ENCODE measurements at regions not wholly inside any gene's neighbourhood (a gene's known extent, or its start where the extent isn't known, plus 50 kb on each side); places are given as distances from the start of the nearest gene placed in this dataset.
A peak's percentile ranks its signal among the peaks of the same experiment; 100 is the strongest.

DNA sequence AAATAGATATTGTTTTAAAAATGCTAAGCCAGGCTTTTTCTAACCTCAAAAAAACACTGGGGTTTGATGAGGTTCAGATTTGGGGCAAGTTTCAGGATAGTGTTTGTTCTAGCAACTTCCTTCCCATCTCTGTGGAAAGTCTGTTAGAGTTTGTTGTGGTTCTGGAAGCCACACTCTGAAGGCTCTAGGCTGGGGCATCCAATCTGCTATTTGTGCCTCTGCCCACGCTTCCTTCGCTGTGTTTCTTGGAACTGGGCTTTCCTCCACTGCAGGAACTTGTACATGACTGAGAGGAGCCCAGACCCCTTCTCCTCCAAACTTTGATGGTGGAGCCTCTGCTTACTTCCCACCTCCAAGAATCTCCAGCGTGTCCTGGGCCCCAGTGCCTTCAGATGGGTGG, 108.5 kb upstream of the SLC25A13 start:
- H3K27me3 Mint-ChIP-seq: peaks cover 2% of the 10 kb centered on the region
- DNase-seq: no peak
- no peak overlapping the region for H3K4me3 Mint-ChIP-seq
- H3K36me3 Mint-ChIP-seq (ENCODE audit: low read depth): no peaks in the 10 kb centered on the region
- POLR2A ChIA-PET: no interaction called here
- no peak overlapping the region for H3K27ac Mint-ChIP-seq
- CTCF ChIA-PET: no interaction called here
- no peaks in the 10 kb centered on the region for H3K9me3 Mint-ChIP-seq
- H3K4me1 Mint-ChIP-seq: peaks cover 12% of the 10 kb centered on the region

DNA sequence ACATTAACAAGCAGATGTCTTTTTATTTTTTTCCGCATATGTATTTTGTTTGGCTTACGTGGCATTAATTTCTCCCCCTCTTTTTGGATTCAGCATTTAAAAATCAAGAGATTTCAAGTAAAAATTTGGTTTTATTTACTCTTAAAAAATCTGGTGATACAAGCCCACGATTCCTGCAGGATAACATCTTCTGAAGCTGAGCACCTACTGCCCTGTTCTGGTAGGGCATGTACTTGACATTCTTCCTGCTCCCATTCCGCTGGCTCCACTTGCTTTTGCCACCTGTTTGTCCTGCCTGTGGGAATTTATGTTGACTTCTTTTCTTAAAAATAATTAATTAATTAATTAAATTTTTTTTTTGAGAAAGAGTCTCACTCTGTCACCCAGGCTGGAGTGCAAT, 105.2 kb upstream of the SLC25A13 start:
- peaks cover 12% of the 10 kb centered on the region for H3K4me1 Mint-ChIP-seq
- H3K9me3 Mint-ChIP-seq: no peaks in the 10 kb centered on the region

DNA sequence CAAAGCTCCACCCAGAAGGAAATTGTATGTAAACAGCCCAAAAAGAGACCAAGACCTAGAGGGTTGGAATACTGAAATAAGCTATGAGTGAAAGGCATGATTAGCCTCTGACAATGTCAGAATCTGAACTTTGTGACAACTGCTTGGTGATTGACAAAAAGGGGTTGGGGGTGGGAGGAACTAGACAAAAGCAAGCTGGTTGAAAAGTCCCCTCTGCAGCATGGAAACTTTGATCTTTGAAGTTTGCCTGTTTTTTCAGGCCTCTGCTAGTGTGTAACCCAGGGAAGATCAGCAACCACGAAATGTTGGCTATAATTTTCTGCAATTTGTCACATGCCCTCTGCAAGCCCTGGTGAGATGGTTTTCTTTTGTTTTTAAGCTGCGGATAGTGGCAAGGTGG, 104.8 kb upstream of the SLC25A13 start:
- POLR2A ChIA-PET: no interaction called here
- Mint-ChIP-seq H3K27ac (no peak overlapping the region), H3K27me3 (peaks cover 3% of the 10 kb centered on the region), H3K4me3 (no peak overlapping the region), H3K9me3 (no peaks in the 10 kb centered on the region), H3K36me3 (ENCODE audit: low read depth) (no peaks in the 10 kb centered on the region), H3K4me1 (peaks cover 12% of the 10 kb centered on the region)
- CTCF ChIA-PET: no interaction called here
- DNase-seq: no peak

More for the DNA sequence above, 105.2 kb upstream of the SLC25A13 start:
- POLR2A ChIA-PET: no interaction called here
- Mint-ChIP-seq H3K36me3 (ENCODE audit: low read depth) (no peaks in the 10 kb centered on the region), H3K27me3 (peaks cover 3% of the 10 kb centered on the region), H3K4me3 (no peak overlapping the region), H3K27ac (no peak overlapping the region)
- no peak for DNase-seq
- CTCF ChIA-PET: no interaction called here

DNA sequence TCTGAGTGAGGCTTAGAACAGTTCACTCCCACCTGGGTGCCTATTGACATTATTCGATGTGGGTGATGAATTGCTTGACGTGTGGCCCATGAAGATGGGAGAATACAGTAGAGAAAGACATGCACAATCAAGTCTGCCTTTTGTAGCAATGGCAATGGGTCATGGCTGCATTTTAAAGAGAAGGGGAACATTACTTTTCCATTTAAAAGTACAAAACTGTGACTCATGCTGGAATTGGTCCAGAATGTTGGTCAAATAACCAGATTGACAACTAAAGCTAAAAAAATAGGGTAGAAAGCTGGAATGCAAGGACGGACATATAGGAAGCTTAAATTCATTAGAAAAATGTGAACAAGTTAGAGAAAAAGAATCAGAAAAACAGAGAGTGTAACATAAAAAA, 104.1 kb upstream of the SLC25A13 start:
- POLR2A ChIA-PET: no interaction called here
- CTCF ChIA-PET: no interaction called here

DNA sequence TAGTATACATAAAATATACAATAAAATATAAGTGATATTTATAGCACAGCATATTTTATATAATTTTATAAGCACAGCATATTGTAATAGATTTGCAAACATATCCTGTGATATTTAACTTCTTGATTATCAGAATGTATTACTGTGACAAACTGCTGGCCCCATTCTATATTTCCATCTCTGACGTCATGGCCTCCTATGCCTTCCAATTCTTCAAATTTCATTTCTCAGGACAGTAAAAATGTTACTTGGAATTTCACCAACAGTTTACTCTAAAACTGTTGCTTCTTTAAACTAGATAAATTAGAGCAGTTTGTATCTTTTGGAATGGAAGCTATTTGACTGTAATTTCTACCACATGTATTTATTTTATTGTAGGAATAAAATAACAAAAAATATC, 102.5 kb upstream of the SLC25A13 start:
- no peaks in the 10 kb centered on the region for H3K36me3 Mint-ChIP-seq (ENCODE audit: low read depth)
- no peak for DNase-seq
- no peak overlapping the region for H3K27ac Mint-ChIP-seq
- peaks cover 6% of the 10 kb centered on the region for H3K27me3 Mint-ChIP-seq
- H3K4me3 Mint-ChIP-seq: no peak overlapping the region
- no peaks in the 10 kb centered on the region for H3K9me3 Mint-ChIP-seq
- ChIA-PET POLR2A (no interaction called here), CTCF (no interaction called here)
- peaks cover under 1% of the 10 kb centered on the region for H3K4me1 Mint-ChIP-seq

More for the DNA sequence above, 104.1 kb upstream of the SLC25A13 start:
- H3K27me3 Mint-ChIP-seq: peaks cover 3% of the 10 kb centered on the region
- peaks cover 12% of the 10 kb centered on the region for H3K4me1 Mint-ChIP-seq
- no peak overlapping the region for H3K27ac Mint-ChIP-seq
- no peak for DNase-seq
- H3K4me3 Mint-ChIP-seq: no peak overlapping the region
- H3K9me3 Mint-ChIP-seq: no peaks in the 10 kb centered on the region
- no peaks in the 10 kb centered on the region for H3K36me3 Mint-ChIP-seq (ENCODE audit: low read depth)

DNA sequence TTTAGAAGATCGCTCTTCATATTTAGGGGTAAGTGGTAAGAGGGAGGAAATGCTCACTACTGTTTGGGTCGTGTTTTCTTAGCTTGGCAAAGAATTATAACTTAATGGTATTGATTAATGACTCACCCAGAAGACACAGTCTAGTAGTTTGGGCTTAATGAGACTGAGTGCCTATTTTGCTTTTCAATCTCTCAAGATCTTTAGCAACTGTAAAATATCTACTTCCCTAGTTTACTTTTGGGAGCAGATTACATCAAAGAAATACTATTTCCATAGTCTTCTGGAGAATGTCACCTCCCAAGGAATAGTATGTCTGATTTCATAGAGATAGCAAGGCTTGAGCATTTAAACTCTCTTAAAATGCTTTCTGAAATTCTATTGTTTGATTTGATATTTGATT, 100.5 kb upstream of the SLC25A13 start:
- H3K4me3 Mint-ChIP-seq: no peak overlapping the region
- ChIA-PET CTCF (no interaction called here), POLR2A (no interaction called here)
- H3K27ac Mint-ChIP-seq: no peak overlapping the region
- no peaks in the 10 kb centered on the region for H3K36me3 Mint-ChIP-seq (ENCODE audit: low read depth)
- DNase-seq: no peak
- no peaks in the 10 kb centered on the region for H3K9me3 Mint-ChIP-seq
- peaks cover 10% of the 10 kb centered on the region for H3K27me3 Mint-ChIP-seq
- H3K4me1 Mint-ChIP-seq: no peaks in the 10 kb centered on the region

DNA sequence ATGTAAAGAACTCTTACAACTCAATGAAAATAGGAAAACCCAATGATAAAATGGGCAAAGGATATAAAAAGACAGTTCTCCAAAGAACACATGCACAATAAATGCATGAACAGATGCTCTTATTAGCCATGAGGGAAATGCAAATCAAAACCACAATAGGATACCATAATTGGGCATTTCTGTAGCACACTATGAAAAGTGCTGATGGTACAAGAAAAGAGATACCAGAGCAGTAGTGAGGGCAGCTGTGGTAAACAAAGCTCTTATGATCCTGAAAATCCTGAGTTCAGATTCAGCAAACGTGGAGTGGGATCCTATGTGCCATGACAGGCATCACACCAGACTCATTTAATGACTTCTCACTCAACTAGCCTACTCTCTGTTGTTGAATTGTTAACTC, 96.7 kb upstream of the SLC25A13 start:
- CTCF ChIA-PET: no interaction called here

DNA sequence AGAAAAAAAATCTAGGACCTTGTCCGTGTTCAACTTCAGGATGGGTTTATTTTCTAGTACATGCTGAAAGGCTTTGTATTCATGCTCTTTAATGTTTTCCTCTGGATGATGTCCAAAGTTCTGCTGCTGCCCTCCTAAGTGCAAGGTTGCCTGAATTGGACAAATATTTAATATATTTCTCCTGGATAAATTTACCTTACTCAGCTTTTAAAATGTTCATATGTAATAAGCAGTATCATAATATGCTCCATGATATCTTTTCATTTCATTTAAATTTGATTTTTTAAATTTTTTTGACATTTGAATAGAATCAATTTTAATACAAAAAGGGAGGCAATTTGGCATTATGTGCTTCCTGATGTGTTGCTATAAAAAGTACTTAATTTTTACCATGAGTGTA, 95.9 kb upstream of the SLC25A13 start:
- DNase-seq: no peak
- Mint-ChIP-seq H3K4me1 (no peaks in the 10 kb centered on the region), H3K4me3 (no peak overlapping the region), H3K9me3 (no peaks in the 10 kb centered on the region), H3K27ac (no peak overlapping the region), H3K27me3 (peaks cover 13% of the 10 kb centered on the region), H3K36me3 (ENCODE audit: low read depth) (no peaks in the 10 kb centered on the region)
- POLR2A ChIA-PET: no interaction called here
- CTCF ChIA-PET: no interaction called here

More for the DNA sequence above, 96.7 kb upstream of the SLC25A13 start:
- H3K36me3 Mint-ChIP-seq (ENCODE audit: low read depth): no peaks in the 10 kb centered on the region
- H3K9me3 Mint-ChIP-seq: no peaks in the 10 kb centered on the region
- no peaks in the 10 kb centered on the region for H3K4me1 Mint-ChIP-seq
- H3K27me3 Mint-ChIP-seq: peaks cover 13% of the 10 kb centered on the region
- no peak overlapping the region for H3K27ac Mint-ChIP-seq
- no peak overlapping the region for H3K4me3 Mint-ChIP-seq
- no peak for DNase-seq
- POLR2A ChIA-PET: no interaction called here

DNA sequence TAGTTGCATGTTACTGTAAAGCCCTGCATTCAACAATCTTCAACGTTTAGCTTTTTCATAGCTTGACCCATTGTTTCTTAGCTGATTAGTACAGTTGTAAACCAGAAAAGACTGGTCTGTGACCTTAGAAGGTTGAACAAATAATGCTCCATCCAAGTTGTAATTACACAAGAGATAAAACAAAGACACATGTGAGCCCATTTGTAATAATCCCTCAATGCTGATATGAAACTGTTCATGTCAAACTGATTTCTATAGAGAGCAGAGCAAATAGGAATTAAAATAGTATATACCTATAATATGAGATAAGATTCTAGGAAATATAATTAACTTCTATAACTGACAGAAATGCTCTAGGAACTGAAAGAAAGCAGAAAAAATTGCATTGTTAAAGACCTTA, 94.7 kb upstream of the SLC25A13 start:
- H3K27me3 Mint-ChIP-seq: peaks cover 10% of the 10 kb centered on the region
- ChIA-PET POLR2A (no interaction called here), CTCF (no interaction called here)
- no peaks in the 10 kb centered on the region for H3K9me3 Mint-ChIP-seq
- no peak overlapping the region for H3K27ac Mint-ChIP-seq
- no peak overlapping the region for H3K4me3 Mint-ChIP-seq
- no peaks in the 10 kb centered on the region for H3K36me3 Mint-ChIP-seq (ENCODE audit: low read depth)
- no peak for DNase-seq
- no peaks in the 10 kb centered on the region for H3K4me1 Mint-ChIP-seq

DNA sequence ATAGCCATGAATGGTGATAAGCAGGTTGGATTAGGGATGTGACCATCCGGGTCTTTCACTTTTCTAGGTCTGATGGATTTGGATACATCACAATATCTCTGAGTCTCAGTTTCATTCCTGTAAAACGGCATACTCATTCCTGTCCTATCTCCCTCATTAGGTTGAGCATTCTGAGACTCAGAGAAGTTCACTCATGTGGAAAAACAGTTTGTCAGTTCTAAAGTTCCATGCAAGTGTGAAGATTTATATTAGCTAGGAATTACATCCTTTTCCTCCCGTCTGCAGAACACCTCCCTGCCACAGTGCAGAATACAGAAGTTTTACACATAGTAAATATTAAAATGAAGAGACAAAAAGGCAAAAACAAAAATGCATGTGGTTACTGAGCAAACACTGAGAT, 94.2 kb upstream of the SLC25A13 start:
- POLR2A ChIA-PET: no interaction called here
- H3K27ac Mint-ChIP-seq: no peak overlapping the region

DNA sequence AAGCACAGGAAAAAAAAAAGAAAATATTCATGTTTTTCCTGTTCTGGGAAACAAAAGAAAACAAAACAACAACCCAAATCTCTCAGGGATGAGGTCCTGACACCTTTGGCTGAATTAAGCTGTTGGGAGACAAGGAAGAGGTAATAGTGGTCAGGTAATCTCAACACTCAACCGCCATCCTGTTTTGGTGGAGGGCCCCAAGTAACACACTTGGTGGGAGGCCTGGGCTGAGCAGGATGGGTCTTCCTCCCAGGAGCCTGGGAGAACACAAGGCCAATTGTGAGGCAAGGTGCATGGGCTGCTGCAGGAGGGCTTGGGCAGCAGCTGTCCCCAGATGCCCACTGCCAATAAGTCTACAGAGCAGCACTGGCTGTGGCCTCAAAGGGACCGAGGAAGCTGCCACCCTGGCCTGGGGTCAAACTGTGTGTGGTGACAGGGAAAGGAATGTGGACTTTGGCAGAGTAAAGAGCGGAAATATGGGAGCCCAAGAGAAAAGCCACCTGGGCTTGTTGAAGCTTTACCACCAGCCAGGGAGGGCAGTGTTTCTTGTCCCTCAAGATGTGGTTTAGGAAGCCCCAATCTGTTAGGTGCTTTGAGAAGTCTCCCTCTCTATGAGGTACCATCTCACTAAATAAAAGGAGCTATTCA, 93.5 kb upstream of the SLC25A13 start:
- no peak overlapping the region for H3K4me3 Mint-ChIP-seq
- H3K27me3 Mint-ChIP-seq: peaks cover 8% of the 10 kb centered on the region
- POLR2A ChIA-PET: no interaction called here

More for the DNA sequence above, 94.2 kb upstream of the SLC25A13 start:
- no peak for DNase-seq
- H3K4me3 Mint-ChIP-seq: no peak overlapping the region
- H3K27me3 Mint-ChIP-seq: peaks cover 10% of the 10 kb centered on the region
- no peaks in the 10 kb centered on the region for H3K4me1 Mint-ChIP-seq
- CTCF ChIA-PET: interaction anchor here (0.8 to 1.3 kb wide), 3 partner anchors 35 to 763 kb away, joined by 3 to 5 read pairs (median 3); no protein-coding TSS in a partner anchor
- H3K36me3 Mint-ChIP-seq (ENCODE audit: low read depth): no peaks in the 10 kb centered on the region
- H3K9me3 Mint-ChIP-seq: no peaks in the 10 kb centered on the region

DNA sequence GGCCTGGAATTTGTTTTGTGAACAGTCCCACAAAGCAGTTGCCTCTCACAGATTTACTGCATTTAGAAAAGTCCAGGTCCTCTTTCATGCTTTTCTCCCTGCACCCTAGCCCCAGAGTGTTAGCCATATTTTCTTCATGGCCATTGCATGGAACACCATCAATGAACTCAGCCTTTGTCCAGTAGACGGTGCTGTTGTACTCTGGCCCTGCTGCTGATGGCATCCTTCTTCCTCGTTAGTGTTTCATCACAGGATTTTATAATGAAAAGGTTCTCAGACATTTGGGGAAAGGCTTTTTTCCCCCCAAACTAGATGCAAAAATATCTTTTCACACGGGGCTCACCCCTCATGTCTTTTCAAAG, 93.0 kb upstream of the SLC25A13 start:
- POLR2A ChIA-PET: no interaction called here
- CTCF ChIA-PET: interaction anchor here (0.6 to 1.3 kb wide), 3 partner anchors 573 to 613 kb away, joined by 3 to 5 read pairs (median 5); no protein-coding TSS in a partner anchor
- no peak overlapping the region for H3K27ac Mint-ChIP-seq
- peak; percentile 46 for DNase-seq
- no peaks in the 10 kb centered on the region for H3K36me3 Mint-ChIP-seq (ENCODE audit: low read depth)
- H3K9me3 Mint-ChIP-seq: no peaks in the 10 kb centered on the region
- peaks cover 8% of the 10 kb centered on the region for H3K27me3 Mint-ChIP-seq
- H3K4me3 Mint-ChIP-seq: no peak overlapping the region
- H3K4me1 Mint-ChIP-seq: no peaks in the 10 kb centered on the region

More for the DNA sequence above, 93.5 kb upstream of the SLC25A13 start:
- Mint-ChIP-seq H3K9me3 (no peaks in the 10 kb centered on the region), H3K36me3 (ENCODE audit: low read depth) (no peaks in the 10 kb centered on the region), H3K4me1 (no peaks in the 10 kb centered on the region), H3K27ac (no peak overlapping the region)
- CTCF ChIA-PET: interaction anchor here (0.8 to 1.3 kb wide), 3 partner anchors 36 to 764 kb away, joined by 3 to 5 read pairs (median 3); no protein-coding TSS in a partner anchor
- no peak for DNase-seq

DNA sequence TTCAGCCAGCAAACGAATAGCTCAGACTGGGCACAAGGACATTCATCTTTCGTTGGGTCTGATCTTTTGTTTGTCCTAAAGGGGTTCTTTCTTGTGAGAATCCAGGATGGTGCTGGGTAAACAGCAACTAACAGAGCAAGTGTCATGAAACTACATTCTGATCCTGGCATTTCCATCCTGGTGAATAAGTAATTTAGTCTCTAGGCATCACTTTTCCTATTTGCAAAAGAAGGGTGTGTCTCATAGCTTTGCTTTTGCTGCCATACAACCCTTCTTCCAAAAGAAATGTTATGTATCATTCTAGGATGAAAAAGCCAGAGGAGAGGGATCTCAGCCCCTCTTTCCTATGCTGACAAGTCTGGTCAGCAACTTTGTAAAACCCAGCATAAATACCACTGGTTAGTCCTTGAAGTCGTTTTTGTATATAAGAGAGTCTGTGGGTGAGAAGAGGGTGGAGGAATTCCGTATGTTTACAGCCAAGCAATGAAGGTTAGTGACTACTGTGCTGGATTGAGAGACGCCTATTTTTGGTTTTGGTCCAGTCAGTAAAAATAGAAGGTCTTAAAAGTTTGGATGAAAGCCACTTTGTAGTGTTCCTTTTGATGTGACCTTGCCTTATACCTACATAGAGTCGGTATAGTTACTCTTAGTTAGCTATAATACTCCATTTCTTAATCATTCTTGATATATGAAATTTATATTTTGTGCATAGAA, 88.4 kb upstream of the SLC25A13 start:
- POLR2A ChIA-PET: no interaction called here
- DNase-seq: no peak
- CTCF ChIA-PET: interaction anchor here (0.6 to 1.6 kb wide), 2 partner anchors 183 to 617 kb away, joined by 3 to 5 read pairs; no protein-coding TSS in a partner anchor
- H3K27ac Mint-ChIP-seq: no peak overlapping the region
- no peaks in the 10 kb centered on the region for H3K4me1 Mint-ChIP-seq
- H3K36me3 Mint-ChIP-seq (ENCODE audit: low read depth): no peaks in the 10 kb centered on the region
- no peak overlapping the region for H3K4me3 Mint-ChIP-seq
- no peaks in the 10 kb centered on the region for H3K9me3 Mint-ChIP-seq
- no peaks in the 10 kb centered on the region for H3K27me3 Mint-ChIP-seq

DNA sequence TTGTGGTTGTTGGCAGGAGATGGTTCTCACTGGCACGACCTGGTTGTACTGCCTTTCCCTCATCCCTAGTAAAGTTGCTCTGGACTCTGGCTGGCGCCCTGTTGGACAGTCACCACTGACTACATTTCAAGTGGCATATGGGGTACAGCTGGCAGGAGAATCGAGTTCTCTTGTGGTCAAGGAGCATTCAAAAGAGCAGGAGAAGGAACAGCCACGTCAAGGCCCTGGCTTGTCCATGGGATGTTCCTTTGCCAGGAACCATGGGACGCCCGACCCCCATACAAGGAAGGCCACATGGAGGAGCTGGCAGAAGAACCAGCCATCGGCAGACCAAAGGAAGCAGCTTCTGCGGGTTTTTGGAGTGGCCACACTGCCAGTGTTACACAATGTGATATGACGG, 87.0 kb upstream of the SLC25A13 start:
- ChIA-PET CTCF (no interaction called here), POLR2A (no interaction called here)
- H3K27ac Mint-ChIP-seq: no peak overlapping the region
- no peaks in the 10 kb centered on the region for H3K4me1 Mint-ChIP-seq
- H3K36me3 Mint-ChIP-seq (ENCODE audit: low read depth): no peaks in the 10 kb centered on the region
- H3K9me3 Mint-ChIP-seq: no peaks in the 10 kb centered on the region
- peaks cover 6% of the 10 kb centered on the region for H3K27me3 Mint-ChIP-seq
- DNase-seq: no peak
- no peak overlapping the region for H3K4me3 Mint-ChIP-seq
